GM12878 (cell line): ENCODE measurements at regions not wholly inside any gene's neighbourhood (a gene's known extent, or its start where the extent isn't known, plus 50 kb on each side); places are given as distances from the start of the nearest gene placed in this dataset.
"Not testable (repeated sequence)": the region's sequence is repeated elsewhere in the genome, so short reads cannot be mapped to it uniquely, and the experiment has no call there.

Experiments used
- ATAC-seq: fragments of 200-7000 bp; cut with Tn5 transposase; 3 replicates; pipeline ENCODE4 v1.9.1; 2020; ENCODE audit warnings: mild to moderate bottlenecking, moderate library complexity
- BruUV-seq: library from RNA; stranded (reverse); fragments of 400-500 nt; replicated peaks from 2 replicates; lab custom pipeline; 2021; lab: Mats Ljungman, UMichigan
- CTCF ChIA-PET: fragments of 300-600 bp; sonication (Branson Sonifier 250); formaldehyde crosslinking; extraction: SDS; loops from one replicate; lab custom pipeline; 2021; ENCODE audit warnings: inconsistent platforms; lab: Yijun Ruan, JAX
- POLR2A ChIA-PET: fragments of 350-600 bp; formaldehyde crosslinking; extraction: SDS; loops from one replicate; lab custom pipeline; 2021; ENCODE audit warnings: inconsistent platforms; lab: Charles Lee
- RAD21 ChIA-PET: fragments of 300-600 bp; sonication (Branson Sonifier 250); formaldehyde crosslinking; loops from one replicate; lab custom pipeline; 2023; ENCODE audit warnings: antibody characterized with exemption; ENCODE audit not compliant: unreplicated experiment; lab: Charles Lee
- SMC1A ChIA-PET: fragments of 300-600 bp; sonication (Branson Sonifier 250); formaldehyde crosslinking; loops from one replicate; lab custom pipeline; 2023; ENCODE audit not compliant: unreplicated experiment, uncharacterized antibody; lab: Charles Lee
- DNase-seq: peaks from one replicate; pipeline ENCODE4 v3.0.0-alpha.2; 2011; ENCODE audit warnings: low read depth, low spot score
- FAIRE-seq: peaks from 3 replicates; lab custom pipeline; 2011; peaks lifted over from hg19 to GRCh38; lab: Jason Lieb, UNC
- H2AFZ ChIP-seq: 2 replicates; pipeline ENCODE4 v1.6.0; 2011; ENCODE audit warnings: low read depth, low read length, control low read depth; ENCODE audit not compliant: control insufficient read depth
- H3K27ac ChIP-seq: 2 replicates; pipeline ENCODE4 v1.5.1; 2011; ENCODE audit warnings: control low read depth; ENCODE audit not compliant: control insufficient read depth, insufficient read depth
- H3K27me3 ChIP-seq, 2 experiments: replicated peaks in 1 of 2; 2 replicates each; pipeline versions ENCODE4 v1.6.0 to v1.6.1; 2011; ENCODE audit warnings: low read length in 1 of 2; ENCODE audit not compliant: control insufficient read depth in 2 of 2, insufficient read depth in 2 of 2
- H3K36me3 ChIP-seq, 2 experiments: 2 replicates each; pipeline ENCODE4 v1.5.1; 2011; ENCODE audit warnings: low read length in 1 of 2; ENCODE audit not compliant: control insufficient read depth in 2 of 2, insufficient read depth in 2 of 2
- H3K4me1 ChIP-seq: 2 replicates; pipeline ENCODE4 v1.6.1; 2011; ENCODE audit warnings: mild to moderate bottlenecking, low read length, moderate library complexity, mixed read lengths; ENCODE audit not compliant: control insufficient read depth, insufficient read depth
- H3K4me2 ChIP-seq: 2 replicates; pipeline ENCODE4 v1.6.0; 2011; ENCODE audit warnings: control low read depth; ENCODE audit not compliant: control insufficient read depth, insufficient read depth
- H3K4me3 ChIP-seq: fragments of 200-600 bp; sonication (generic); 2 replicates; pipeline ENCODE4 v1.5.1; 2016
- H3K79me2 ChIP-seq: 2 replicates; pipeline ENCODE4 v1.6.0; 2011; ENCODE audit warnings: low read length; ENCODE audit not compliant: control insufficient read depth, insufficient read depth
- H3K9ac ChIP-seq: 2 replicates; pipeline ENCODE4 v1.8.0; 2011; ENCODE audit warnings: low read length, control low read depth, mixed read lengths; ENCODE audit not compliant: control insufficient read depth, insufficient read depth
- H3K9me3 ChIP-seq: replicated peaks from 3 replicates; pipeline ENCODE4 v1.5.1; 2011; ENCODE audit warnings: mild to moderate bottlenecking, low read length; ENCODE audit not compliant: control insufficient read depth, insufficient read depth
- H4K20me1 ChIP-seq: 2 replicates; pipeline ENCODE4 v1.6.0; 2011; ENCODE audit not compliant: control insufficient read depth, insufficient read depth
- BCL3 ChIP-seq: IDR thresholded peaks from 2 replicates; pipeline ENCODE4 v1.6.1; 2011; ENCODE audit warnings: borderline replicate concordance, low read depth, mild to moderate bottlenecking, moderate library complexity, low read length; ENCODE audit not compliant: insufficient read depth, poor library complexity, severe bottlenecking
- BHLHE40 ChIP-seq, 2 experiments: fragments of 450-650 bp in 1 of 2; IDR thresholded peaks; 2 replicates each; pipeline ENCODE4 v1.6.1; 2011 to 2017; ENCODE audit warnings: low read depth in 2 of 2, borderline replicate concordance in 1 of 2, improper control_type of control experiment in 1 of 2, low read length in 1 of 2, mild to moderate bottlenecking in 1 of 2
- CHD4 ChIP-seq: fragments of 200-600 bp; sonication (generic); IDR thresholded peaks from 2 replicates; pipeline ENCODE4 v1.6.1; 2016; ENCODE audit warnings: mild to moderate bottlenecking
- MEF2A ChIP-seq: IDR thresholded peaks from 2 replicates; pipeline ENCODE4 v1.6.1; 2011; ENCODE audit warnings: low read depth, mild to moderate bottlenecking, low read length, moderate library complexity; ENCODE audit not compliant: insufficient read depth
- NFXL1 ChIP-seq: fragments of 450-650 bp; IDR thresholded peaks from 2 replicates; pipeline ENCODE4 v1.6.1; 2017; ENCODE audit warnings: antibody characterized with exemption, mild to moderate bottlenecking, borderline replicate concordance
- NFYA ChIP-seq: IDR thresholded peaks from 2 replicates; pipeline ENCODE4 v1.6.1; 2011; ENCODE audit warnings: low read depth, mild to moderate bottlenecking, low read length, improper control_type of control experiment, borderline replicate concordance
- RELB ChIP-seq: fragments of 450-650 bp; IDR thresholded peaks from 2 replicates; pipeline ENCODE4 v1.6.1; 2017; ENCODE audit warnings: low read depth, mild to moderate bottlenecking, moderate library complexity
- TCF12 ChIP-seq: IDR thresholded peaks from 2 replicates; pipeline ENCODE4 v1.6.1; 2011; ENCODE audit warnings: low read depth, mild to moderate bottlenecking, low read length
- ZBTB4 ChIP-seq: fragments of 450-650 bp; formaldehyde crosslinking; IDR thresholded peaks from 2 replicates; pipeline ENCODE4 v1.4.0; 2022; ENCODE audit warnings: mild to moderate bottlenecking, moderate library complexity
- ZNF217 ChIP-seq: fragments of 450-650 bp; IDR thresholded peaks from 2 replicates; pipeline ENCODE4 v1.6.1; 2017; ENCODE audit warnings: antibody characterized with exemption, mild to moderate bottlenecking
- WGBS: methylation state at CpG from one replicate; pipeline ENCODE4 v1.1.6; 2016; ENCODE audit warnings: low lambda C conversion rate; ENCODE audit not compliant: insufficient replicate concordance, insufficient coverage; ENCODE audit errors: missing lambda C conversion rate; 5-methylcytosine and 5-hydroxymethylcytosine counted together
- in situ Hi-C: fragments of 300-500 bp; cut with MboI; formaldehyde crosslinking; loops from 9 replicates; pipeline ENCODE4 v1.14.3; 2018; ENCODE audit warnings: mixed read lengths
- intact Hi-C: fragments of 100-400 bp; cut with micrococcal nuclease; formaldehyde crosslinking; loops from one replicate; pipeline ENCODE4 v1.14.2; 2022; ENCODE audit not compliant: unreplicated experiment

- CTCF ChIA-PET: interaction anchor here (0.6 kb wide), 1 partner anchor 855 kb away, joined by 3 read pairs; no protein-coding TSS in a partner anchor
- H3K9me3 ChIP-seq, in situ Hi-C loops, H2AFZ ChIP-seq, H3K79me2 ChIP-seq, H3K4me3 ChIP-seq, SMC1A ChIA-PET, H3K4me2 ChIP-seq, POLR2A ChIA-PET, ATAC-seq, intact Hi-C loops, H3K27ac ChIP-seq, H3K4me1 ChIP-seq, BruUV-seq, H3K36me3 ChIP-seq, RAD21 ChIA-PET, H4K20me1 ChIP-seq, H3K27me3 ChIP-seq, DNase-seq, H3K9ac ChIP-seq, FAIRE-seq: not testable (repeated sequence)
- whole genome bisulfite sequencing: 34% methylated on average over 2 of the region's 2 CpGs
These were observed 511.0 kb upstream of the AUTS2 start for GRCh38 chr7:69087281-69087680.

- H3K27me3 ChIP-seq: no peaks in the 10 kb centered on the region
- H3K9ac ChIP-seq: no peak overlapping the region
- no peaks in the 10 kb centered on the region for H4K20me1 ChIP-seq
- no peaks in the 10 kb centered on the region for H3K36me3 ChIP-seq
- RAD21 ChIA-PET: no interaction called here
- DNase-seq (no peak), ATAC-seq (no peak), FAIRE-seq (no peak)
- H2AFZ ChIP-seq: no peak overlapping the region
- CTCF ChIA-PET: no interaction called here
- no TSS peak for BruUV-seq
- no peaks in the 10 kb centered on the region for H3K9me3 ChIP-seq
- POLR2A ChIA-PET: no interaction called here
- no peaks in the 10 kb centered on the region for H3K4me1 ChIP-seq
- no peak overlapping the region for H3K4me2 ChIP-seq
- H3K27ac ChIP-seq: no peak overlapping the region
- in situ Hi-C loops (no loop called here), intact Hi-C loops (no loop called here)
- H3K79me2 ChIP-seq: no peaks in the 10 kb centered on the region
- SMC1A ChIA-PET: no interaction called here
- no peak overlapping the region for H3K4me3 ChIP-seq
- TF ChIP-seq MEF2A (no peak), ZBTB4 (CRISPR knock-in tag) (no peak), NFYA (no peak), TCF12 (no peak), BCL3 (no peak), ZNF217 (no peak), NFXL1 (no peak), RELB (no peak), BHLHE40 (IDR thresholded peaks at IDR 0.05; ENCODE audit: borderline replicate concordance in 1 of 2, low read depth in 2 of 2, low read length in 1 of 2) (no peak), CHD4 (no peak)
These were observed 510.1 kb upstream of the AUTS2 start for GRCh38 chr7:69088185-69088584.
